ENCODE measurements at regions not wholly inside any gene's neighbourhood (a gene's known extent, or its start where the extent isn't known, plus 50 kb on each side); places are given as distances from the start of the nearest gene placed in this dataset.
"Not testable (repeated sequence)": the region's sequence is repeated elsewhere in the genome, so short reads cannot be mapped to it uniquely, and the experiment has no call there.

DNA sequence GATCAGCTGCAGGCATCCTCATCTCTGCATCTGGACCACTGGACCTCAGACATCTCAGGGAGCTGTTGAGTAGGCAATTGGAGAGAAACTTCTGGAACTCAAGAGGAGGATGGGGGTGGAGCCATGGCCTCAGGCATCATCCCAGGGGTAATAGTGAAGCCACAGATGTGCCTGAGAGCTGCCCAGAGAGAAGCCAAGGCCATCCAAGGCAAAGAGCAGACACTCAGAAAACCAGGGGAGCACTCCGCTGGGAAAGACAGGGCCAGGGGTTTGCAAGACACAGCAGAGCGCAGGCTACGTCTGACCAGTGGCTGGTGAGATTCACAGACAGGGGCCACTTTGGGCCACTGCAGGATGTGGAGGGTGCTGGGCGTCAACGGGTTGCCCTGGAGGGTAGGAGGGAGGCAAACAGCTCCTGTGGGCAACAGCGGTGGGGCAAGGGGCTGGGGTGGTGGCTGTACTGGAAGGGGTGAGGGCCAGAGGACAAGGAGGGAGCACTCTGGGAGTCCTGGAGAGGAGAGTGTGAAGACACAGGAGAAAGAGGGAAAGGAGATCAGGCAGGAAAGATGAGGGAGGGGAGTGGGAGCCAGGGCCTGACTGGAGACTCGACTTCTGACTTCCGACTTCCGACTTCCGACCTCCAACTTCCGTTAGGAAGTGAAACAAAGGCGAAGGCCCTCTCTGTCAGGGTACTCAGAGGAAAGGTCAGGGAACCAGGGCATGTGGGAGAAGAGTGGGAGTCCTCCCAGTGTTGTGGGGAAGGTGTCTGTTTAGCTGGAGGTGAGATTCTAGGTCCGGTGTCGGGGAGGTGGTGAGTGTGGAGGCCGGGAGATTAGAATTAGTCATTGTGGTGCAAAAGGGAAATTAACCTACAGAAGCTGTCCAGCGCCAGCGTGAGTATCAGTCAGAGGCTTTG lies 69.7 kb upstream of the ANTXRL start:
- H3K4me3 ChIP-seq (ENCODE audit: low read depth, low read length) = no peak overlapping the region
- TF ChIP-seq, protein P1, sequence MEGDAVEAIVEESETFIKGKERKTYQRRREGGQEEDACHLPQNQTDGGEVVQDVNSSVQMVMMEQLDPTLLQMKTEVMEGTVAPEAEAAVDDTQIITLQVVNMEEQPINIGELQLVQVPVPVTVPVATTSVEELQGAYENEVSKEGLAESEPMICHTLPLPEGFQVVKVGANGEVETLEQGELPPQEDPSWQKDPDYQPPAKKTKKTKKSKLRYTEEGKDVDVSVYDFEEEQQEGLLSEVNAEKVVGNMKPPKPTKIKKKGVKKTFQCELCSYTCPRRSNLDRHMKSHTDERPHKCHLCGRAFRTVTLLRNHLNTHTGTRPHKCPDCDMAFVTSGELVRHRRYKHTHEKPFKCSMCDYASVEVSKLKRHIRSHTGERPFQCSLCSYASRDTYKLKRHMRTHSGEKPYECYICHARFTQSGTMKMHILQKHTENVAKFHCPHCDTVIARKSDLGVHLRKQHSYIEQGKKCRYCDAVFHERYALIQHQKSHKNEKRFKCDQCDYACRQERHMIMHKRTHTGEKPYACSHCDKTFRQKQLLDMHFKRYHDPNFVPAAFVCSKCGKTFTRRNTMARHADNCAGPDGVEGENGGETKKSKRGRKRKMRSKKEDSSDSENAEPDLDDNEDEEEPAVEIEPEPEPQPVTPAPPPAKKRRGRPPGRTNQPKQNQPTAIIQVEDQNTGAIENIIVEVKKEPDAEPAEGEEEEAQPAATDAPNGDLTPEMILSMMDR (IDR thresholded peaks at IDR 0.05; ENCODE audit: low read depth, low read length) = no peak

DNA sequence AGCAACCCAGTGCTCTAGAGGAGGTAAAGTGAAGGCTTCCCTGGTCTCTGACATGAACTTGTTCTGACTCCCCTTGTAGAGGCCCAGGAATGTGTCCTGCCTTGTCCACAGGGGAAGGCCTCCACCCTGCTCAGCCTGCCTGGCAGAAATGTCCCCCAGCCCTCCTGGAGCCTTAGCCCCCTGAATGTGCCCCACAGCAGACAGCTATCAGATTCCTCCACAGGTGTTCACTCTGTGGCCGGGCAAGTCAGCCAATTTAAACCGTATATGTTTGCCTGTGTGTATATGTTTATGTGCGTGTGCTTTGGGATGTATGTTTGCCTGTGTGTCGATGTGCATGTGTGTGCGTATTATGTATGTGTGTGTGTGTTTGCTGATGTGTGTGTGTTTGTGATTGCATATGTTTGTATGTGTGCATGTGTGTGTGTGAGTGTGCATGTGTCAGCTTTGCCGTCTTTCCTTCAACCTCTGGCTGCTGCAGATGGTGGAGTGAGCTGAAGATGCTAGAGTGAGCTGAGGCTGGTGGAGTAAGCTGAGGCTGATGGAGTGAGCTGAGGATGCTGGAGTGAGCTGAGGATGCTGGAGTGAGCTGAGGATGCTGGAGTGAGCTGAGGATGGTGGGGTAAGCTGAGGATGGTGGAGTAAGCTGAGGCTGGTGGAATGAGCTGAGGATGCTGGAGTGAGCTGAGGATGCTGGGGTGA lies 68.9 kb upstream of the ANTXRL start:
- H3K4me3 ChIP-seq (ENCODE audit: low read depth, low read length) = no peak overlapping the region
- TF ChIP-seq, protein P1 (IDR thresholded peaks at IDR 0.05; ENCODE audit: low read depth, low read length) = no peak

DNA sequence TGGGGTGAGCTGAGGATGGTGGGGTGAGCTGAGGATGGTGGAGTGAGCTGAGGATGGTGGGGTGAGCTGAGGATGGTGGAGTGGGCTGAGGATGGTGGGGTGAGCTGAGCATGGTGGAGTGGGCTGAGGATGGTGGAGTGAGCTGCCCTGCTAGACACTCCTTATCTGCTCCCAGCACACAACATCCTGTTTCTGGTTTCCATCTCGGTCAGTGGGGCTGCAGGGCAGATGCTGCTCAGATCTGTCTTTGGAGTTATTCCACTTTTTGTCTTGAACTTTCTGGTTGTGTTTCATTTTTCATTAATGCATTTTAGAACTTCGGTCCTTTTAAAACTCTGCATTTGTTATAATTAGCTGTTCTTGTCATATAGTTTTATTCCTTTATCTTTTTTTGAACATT lies 67.9 kb upstream of the ANTXRL start:
- TF ChIP-seq, protein P1 (IDR thresholded peaks at IDR 0.05; ENCODE audit: low read depth, low read length) = no peak

DNA sequence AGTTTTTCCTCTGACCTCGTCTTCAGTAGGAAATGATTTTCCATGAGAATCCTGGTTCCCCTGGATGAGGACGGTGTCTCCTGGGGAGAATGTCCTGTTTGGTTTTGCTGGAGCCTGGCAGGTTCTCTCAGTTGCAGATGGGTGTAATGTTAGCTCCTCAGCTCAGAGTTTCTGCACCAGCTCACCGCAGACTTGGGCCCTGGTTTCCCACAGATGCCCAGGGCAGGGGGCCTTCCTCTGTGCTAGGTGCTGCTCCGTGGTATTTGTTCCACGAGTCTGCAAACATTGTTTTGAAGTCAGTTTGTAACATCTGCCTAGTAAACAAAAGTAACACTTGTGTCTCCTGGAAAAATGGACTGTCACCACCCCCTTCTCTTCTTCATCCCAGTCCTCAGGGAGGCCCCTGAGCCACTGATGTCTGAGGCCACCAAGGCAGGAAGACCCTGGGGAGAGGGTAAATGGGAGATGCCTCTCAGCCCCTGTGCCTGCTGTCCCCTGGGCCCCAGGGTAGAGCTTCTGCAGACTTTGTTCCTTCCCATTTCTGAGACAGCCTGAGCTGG lies 67.3 kb upstream of the ANTXRL start:
- H3K4me3 ChIP-seq (ENCODE audit: low read depth, low read length) = not testable (repeated sequence)

More for the DNA sequence above, 67.9 kb upstream of the ANTXRL start:
- H3K4me3 ChIP-seq (ENCODE audit: low read depth, low read length) = no peak overlapping the region

DNA sequence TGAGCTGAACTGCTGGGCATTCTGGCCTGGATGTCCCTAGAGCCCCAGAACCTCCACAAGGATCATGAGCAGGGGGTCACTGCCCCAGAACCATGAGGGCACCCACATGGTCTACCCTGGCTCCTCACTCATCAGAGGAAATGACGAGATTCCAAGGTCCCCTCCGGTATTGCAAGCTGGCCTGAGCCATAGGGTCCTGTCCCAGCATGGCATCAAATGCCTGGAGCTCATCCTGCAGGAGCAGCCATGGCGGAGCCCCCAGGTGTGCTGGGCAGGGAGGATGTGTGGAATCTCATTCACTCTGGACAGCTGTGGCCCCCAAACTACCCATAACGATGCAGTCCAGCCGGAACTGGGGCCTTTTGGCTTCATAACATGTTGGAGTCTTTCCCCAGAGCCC lies 66.6 kb upstream of the ANTXRL start:
- TF ChIP-seq, protein P1 (IDR thresholded peaks at IDR 0.05; ENCODE audit: low read depth, low read length) = no peak
- H3K4me3 ChIP-seq (ENCODE audit: low read depth, low read length) = no peak overlapping the region

DNA sequence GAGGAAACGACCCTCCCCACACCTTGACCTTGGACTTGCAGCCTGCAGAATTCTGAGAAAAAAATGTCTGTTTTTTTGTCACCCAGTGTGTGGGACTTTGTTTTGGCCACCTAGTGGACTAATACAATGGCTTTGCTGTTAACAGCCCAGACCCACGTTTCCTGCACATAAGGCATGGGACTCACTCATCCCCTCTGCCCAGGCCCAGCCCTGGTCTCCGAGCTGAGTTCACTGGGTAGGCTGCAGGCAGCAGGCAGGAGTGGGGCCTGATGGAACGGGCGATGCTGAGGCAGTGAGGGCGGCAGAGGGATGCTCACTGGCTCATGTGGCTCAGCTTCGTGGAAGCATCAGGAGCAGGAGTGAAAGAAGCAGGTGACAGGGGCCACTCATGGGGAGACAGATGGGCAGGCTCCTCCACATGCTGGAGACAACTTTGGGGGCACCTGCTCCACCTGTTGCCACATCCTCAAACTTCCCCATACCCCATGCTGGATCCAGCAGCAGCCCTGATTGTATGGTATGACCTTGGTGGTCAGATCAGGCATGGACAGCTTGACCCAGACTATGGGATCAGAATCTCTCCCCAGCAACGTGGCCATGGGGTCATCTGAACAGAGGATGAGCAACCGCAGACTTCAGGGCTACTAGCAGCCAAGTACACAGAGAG lies 65.8 kb upstream of the ANTXRL start:
- TF ChIP-seq, protein P1 (IDR thresholded peaks at IDR 0.05; ENCODE audit: low read depth, low read length) = no peak
- no peak overlapping the region for H3K4me3 ChIP-seq (ENCODE audit: low read depth, low read length)

DNA sequence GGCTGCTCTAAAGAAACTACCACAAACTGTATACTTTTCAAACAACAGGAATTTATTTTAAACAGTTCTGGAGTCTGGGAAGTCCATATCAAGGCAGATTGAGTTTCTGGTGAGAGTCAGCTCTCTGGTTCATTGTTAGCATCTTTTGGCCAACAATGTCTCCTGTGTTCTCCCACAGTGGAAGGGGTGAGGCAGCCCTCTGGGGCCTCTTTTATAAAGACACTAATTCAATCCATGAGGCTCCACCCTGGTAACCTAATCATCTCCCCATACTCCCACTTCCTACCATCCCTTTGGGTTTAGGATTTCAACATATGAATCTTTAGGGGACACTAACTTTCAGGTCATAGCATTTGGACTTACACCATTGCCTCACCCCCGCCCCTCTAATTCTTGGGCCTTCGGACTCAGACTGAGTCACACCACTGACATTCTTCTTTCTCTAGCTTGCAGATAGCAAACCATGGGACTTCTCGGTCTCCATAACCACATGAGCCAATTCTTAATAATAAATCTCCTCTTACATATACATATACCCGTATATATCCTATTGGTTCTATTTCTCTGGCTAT lies 64.3 kb upstream of the ANTXRL start:
- TF ChIP-seq, protein P1 (IDR thresholded peaks at IDR 0.05; ENCODE audit: low read depth, low read length) = no peak
- H3K4me3 ChIP-seq (ENCODE audit: low read depth, low read length) = no peak overlapping the region

All from WI38 (cell line).